ENCODE measurements at regions not wholly inside any gene's neighbourhood (a gene's known extent, or its start where the extent isn't known, plus 50 kb on each side); places are given as distances from the start of the nearest gene placed in this dataset.

DNA sequence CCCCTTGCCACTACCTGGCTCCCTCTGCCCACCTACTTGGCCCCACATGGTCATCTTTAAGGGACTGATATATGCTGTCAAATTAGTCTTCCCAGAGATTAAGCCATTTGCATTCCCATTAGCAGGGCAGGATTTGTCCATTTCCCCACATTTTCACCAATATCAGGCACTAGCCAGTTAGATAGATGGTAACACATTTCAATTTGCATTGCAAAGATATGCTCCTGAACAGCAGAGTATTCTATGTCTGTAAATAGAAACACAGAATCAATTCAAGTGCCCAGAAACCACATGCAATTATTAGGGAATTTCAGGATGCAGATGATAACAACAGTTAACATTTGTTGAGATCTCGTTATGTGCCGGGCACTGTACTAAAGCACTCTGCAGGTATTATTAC lies 92.6 kb upstream of the IL12B start:
- DNase-seq: no peak

DNA sequence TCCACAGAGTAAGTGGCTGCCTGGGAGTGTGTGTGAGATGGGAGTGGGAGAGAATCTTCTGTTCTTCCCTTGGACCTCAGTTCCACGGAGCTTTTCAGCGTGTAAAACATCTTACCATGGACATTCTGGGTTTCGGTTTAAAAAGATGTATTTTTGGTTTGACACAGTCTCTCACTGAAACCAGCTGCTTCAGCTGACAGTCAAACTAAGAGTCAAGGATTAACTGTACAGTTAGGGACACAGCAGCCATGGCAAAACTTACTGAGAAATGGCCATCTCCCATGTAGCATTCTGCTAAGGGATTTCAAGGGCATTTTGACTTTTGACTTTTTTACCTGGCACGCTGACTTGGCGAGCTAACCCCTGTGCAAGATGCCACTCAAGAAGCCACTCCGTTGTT lies 93.8 kb upstream of the IL12B start:
- peak; percentile 36 for DNase-seq

DNA sequence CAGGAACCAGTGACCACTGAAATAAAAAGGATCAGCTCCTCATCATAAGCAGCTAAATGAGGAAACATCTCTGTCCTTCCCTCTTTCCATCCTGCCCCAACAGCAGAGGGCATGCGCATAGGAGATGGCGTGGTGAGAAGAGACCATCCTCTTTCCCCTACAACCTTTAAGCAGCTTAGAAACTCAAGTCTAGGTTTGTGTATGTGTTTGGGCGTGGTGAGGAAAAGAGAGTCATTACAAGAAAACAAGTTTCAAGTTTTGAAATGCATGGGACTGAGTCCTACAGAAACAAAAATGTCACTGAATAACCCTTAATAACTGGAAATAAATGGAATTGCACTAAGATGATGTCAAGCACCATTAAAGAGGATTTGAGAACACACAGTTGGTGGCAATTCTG lies 96.4 kb upstream of the IL12B start:
- peak; percentile 62 for DNase-seq

DNA sequence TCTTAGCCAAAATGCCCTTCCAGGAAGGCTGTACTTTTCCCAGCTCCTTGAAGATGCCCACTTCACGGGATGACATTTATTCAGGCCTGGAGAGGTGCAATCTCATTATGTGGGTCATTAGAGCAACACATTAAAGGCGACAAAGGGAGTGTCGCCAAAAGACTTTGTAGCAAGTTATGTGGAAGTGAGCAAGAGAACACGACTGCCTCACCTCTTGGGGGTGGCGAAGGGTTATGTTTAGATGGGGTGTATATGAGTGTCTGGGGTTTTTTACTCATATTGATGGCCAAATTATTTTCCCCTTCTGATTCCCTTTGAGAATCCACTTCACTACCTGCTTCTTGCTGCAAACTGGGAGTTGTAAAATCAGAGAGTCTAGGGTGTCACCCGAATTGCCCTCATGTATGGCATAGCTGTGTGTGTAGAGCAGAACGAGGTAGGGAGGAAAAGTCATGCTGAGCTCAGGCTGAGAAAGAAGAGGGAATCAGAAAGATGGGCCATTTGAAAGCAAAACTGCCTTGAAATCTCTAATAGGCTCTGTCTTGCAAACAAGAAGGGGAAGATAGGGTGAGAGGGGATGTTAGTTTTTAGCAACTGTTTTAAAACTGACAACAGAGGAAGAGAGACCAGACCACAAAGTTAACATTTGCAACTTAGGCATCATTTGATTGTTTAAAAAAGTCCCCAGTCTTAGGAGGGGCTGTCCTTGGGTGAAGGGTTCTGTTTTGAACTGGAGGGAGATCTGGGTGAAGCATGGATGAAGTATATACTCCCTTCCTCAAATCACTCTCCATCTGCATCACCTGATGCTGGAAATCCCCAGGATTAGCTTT lies 97.1 kb upstream of the IL12B start:
- DNase-seq: peak; percentile 39

DNA sequence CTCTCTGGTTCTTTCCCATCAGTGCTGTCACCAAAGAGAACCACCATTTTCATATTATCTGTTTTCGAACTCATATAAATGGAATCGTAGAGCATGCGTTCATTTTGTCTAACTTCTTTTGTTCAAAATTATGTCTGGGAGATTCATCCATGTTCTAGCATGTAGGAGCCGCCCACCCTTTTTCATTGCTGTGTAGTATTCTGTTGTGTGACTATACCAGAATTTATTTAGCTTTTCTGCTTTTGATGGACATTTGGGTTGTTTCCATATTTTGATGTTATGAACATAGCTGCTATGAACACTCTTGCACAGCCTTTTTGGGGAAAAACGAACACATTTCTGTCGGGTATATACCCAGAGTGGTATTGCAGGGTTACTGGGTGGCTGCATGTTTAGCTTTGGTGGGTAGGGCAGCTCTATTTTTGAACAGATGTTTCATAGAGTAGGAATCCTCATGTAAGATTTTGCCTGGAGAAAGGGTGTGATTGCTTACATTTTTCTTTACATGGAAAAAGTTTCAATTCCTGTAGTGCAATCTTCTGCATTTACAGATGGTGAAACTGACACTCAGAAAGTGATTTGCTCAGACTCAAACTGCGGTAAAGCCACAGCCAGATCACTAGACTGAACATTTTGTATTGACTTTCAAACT lies 100.2 kb upstream of the IL12B start:
- no peak for DNase-seq

DNA sequence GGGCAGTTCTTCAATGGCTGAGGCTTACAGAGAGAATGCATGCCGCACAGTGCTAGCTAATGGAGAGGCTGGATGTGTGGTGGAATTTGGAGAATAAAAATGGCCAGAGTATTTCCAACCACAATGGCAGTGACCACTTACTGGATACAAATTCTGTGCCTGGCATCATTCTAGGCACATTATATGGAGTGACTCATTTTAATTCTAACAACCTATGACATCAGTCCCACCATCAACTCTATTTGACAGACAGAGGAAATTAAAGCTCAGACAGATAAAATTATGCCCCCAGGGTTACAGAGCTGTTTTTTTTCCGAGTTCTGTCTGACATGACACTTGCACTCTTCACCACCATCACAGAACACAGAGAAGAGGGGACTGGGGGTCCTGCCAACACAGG lies 105.6 kb upstream of the IL12B start:
- no peak for DNase-seq

DNA sequence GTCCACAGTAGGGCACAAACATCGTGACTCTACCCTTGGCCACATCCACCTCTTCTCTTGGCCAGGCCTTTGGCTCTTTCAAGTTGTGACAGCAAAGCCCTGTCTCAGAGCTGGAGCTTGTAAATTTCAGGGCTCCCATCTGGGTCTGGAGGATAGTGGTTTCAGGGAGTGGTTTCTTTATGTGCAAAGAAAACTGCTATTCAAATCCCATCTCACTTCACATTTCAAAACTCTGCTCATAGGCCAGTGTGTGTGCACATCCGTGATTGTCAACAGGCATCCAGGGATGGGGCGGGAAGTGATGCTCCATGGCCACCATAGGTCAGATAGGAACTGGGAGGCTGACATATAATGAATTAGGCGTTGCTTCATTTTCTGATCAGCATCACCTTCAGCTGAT lies 107.8 kb upstream of the IL12B start:
- DNase-seq: no peak

DNA sequence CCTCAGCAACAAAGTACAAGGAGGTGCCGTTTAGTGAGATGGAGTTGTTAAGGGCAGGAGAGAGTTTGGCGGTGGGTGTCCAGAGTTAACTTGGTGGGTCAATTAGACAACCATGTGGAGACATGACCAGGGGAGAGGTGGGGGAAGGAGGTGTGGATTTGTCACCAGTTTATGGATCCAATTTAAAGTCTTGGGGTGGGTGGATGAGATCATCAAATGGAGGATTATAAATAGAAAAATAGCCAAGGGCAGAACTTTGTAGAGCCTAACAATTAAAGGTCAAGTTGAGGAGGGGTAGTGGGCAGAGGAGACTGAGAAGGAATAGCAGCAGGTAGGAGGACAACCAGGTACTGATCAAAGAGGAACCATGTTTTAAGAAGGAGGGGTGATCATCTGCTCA lies 108.7 kb upstream of the IL12B start:
- no peak for DNase-seq

DNA sequence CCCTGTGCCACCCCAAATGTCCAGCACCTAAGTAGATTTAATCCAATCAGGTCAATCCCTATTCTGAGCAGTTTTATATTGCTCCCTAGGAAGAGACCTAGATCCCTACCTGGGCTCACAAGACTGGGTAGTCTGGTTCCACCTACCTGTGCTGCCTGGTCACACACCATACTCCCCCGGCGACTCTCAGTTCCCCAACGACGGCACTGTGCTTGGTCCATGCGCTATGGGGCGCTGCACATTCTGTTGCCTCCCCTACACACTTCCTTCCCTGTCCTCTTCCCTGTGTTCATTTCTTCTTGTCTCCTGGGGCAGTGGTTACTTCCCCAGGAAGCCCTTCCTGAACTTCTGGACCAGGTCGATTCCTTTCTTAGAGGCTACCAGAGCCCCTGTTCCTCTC lies 109.9 kb upstream of the IL12B start:
- no peak for DNase-seq

DNA sequence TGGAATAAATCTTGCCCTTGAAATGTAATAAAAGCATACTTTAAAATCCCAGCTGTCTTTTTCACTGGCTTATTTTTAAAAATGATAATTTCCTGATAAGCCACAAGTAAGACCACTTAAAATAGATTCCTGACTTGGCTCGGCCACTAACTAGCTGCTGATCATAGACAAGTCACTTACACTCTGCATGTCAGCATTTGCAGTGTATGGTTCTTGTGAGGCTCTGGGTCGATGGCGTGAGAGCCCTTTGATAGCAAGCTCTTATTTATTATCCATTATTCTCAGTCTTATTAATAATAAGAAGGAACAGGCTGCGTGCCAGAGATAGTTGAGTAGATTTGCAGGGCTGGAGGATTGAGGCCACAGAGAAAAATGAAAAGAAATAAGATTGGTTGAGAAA lies 110.7 kb upstream of the IL12B start:
- no peak for DNase-seq

DNA sequence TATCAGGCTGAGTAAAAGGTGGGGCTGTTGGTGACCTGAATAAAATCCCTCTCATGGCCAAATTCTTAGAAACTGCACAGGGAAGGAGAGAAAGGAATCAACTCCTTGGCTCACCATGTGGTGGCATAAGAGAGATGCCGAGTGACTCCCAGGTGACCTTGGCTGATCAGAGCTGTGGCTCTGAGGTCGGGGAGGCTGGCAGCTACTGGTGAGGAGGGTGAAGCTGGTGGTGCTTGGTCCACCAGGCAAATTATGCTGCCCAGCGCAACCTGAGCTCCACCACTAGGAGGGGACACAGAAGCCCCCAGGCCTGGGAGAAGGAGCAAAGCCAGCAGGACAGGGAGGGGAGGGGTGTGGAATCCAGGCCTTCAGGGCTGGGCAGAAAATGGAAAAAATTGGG lies 111.2 kb upstream of the IL12B start:
- no peak for DNase-seq

DNA sequence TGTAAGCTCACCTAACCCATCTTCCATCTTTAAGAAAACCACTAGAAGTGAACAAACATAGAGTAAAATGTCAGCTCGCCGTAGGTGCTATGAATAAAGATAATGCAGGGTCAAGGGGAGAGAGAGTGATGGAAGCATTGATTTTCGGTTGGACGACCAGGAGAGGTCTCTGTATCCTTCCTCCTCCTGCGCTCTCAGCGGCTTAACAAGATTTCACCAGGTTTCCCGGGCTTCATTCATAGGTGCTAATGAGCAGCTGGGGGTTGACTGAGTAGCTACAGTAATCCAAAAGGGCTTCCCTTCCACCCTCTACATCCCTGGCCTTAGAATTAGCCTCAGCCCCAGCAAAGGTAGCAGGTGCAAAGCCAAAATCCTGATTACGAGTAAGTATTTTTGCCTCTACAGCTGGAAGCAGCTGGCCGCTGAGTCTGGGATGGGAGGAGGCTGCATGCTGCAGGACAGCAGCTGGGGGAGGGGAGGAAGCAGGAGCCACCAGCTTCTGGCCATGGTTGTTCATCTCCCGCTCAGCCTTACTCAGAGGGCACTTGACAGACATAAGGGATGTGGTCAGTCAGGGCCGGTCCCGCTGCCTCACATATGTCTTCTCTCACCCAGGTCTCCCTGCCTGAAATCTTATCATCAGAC lies 112.0 kb upstream of the IL12B start:
- DNase-seq: no peak

DNA sequence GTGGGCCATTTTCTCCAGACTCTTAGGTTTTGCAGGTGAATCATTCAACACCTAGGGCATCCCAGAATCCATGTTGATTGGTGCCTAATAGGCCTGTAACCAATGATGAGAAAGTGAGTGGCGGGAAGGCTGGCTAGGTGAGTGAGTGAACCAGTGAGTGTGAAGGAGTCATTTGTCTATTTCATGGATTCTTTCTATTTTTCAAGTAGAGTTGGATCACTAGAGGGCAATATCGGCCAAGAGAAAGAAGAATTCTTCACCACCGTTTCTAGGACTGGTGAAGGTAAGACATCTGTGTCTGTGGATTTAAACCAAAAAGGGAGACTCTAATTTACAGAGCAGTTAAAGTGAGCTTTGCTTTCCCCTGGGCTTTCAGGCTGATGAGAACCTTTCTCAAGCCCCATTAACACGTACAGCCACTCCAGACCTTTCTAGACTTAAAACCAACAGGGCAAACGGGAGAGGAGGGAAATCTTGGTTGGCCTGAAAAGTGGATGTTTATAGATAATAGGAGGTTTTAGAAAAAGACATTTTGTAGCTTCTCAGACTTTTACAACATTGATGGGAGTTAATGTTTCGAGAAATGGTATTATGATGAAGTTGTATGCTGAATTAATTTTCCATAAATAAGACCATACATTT lies 114.3 kb upstream of the IL12B start:
- peak; percentile 47 for DNase-seq

DNA sequence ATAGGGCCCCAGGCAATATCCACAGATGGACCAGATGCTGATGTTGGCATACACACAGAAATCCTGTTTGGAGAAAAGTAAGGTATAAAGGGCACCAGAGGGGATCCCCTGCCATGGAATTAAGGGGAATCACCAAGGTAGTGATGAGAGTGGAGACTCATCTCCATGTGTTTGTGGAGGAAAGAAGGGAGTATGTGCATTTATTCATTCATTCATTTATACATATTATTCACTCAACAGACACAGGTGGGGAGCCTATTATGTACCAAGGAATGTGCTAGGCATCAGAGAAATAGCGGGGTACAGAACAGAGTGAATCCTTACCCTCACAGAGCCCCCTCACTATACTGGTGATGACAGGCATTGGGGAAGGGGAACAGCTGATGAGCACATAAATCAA lies 116.8 kb upstream of the IL12B start:
- DNase-seq: no peak

DNA sequence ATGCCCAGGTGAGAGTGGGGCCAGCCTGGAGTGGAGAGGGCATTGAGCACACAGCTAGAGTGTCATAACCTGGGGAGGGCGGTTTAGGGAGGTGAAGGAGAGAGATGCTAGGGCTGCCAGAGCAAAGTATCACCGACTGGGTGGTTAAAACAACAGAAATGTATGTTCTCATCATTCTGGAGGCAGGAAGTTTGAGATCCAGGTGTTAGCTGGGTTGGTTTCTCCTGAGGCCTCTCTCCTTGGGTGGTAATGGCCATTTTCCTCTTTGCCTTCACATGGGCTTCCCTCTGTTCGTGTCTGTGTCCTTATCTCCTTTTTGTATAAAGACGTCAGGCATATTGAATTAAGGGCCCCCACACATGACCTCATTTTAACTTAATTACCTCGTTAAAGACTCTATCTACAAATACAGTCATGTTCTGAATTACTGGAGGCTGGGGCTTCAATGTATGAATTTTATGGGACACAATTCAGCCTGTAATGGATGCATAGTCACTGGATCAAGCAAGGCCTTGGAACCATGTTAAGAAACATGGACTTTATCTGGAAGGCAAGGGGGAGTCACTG lies 118.6 kb upstream of the IL12B start:
- DNase-seq: no peak

DNA sequence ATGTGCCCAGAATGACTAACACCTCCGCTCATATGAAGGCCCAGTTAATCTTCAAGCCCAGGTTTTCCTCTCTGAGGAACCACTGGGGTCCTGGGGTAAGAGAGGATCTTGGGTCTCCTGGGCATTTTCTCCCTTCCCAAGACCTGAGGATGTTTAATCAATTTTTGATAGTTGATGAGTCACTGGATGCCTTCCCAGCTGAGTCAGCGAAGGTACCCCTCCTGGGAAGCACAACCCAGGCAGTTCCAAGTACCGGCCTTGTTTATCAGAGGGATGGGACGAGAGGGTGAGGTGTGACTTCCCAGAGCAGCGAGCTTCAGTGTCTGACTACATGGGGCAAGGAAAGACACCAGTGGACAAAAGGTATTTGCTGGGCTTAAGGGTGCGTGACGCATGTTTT lies 119.6 kb upstream of the IL12B start:
- DNase-seq: no peak

DNA sequence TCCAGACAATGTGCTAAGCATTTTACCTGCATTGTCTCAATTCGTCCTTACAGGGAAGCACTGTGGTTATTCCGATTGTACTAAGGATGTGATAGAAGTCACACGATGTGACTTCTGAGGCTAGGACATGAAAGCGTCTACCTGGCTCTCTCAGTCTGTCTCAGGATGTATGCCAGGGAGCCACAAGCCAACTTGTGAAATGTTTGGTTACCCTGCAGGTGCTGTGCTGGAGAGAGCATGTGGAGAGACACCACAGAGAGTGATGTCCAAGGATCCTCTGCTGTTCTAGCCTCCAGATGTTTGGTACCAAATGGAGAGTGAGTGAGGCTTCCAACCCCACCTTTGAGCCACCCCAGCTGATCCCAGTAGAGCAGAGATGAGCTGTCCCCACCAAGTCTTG lies 120.1 kb upstream of the IL12B start:
- DNase-seq: no peak

DNA sequence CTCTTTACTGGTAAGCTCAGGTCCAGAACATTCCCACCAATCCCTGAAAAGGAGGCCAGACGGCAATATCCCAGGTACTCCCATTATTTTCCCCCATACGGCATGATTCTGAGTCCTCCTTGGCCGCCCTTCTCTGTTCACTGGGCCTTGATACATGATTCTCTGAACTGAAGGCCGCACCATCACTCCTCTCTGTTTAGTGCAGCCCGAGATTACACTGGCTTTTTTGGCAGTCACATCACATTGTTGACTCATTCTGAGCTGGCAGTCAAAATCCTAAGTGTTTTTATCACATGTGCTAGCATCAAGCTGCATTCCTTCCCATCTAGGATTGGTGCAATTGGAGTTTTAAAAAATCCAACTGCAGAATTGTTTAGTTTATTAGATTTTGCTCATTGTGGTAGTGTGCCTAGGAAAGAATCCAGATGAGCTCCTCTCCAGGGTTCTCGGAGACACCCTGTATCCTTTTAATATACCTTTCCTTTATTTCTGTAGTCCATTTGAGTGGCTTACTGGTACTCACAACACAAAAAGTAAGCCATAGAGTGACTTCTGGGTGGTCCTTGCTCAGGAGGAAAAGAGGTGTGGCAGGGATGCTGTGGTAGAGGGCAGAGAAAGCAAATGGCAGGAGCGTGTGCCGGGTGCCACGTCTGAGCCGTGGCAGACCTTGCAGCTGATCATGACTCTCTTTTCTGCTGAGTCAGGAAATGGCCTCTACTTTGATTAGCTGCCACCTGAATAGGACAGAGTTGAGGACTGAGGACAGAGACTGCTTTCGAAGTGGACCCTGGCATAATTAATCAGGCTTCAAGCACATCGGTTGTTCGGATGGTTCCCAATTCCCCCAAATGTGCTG lies 121.1 kb upstream of the IL12B start:
- DNase-seq: no peak

DNA sequence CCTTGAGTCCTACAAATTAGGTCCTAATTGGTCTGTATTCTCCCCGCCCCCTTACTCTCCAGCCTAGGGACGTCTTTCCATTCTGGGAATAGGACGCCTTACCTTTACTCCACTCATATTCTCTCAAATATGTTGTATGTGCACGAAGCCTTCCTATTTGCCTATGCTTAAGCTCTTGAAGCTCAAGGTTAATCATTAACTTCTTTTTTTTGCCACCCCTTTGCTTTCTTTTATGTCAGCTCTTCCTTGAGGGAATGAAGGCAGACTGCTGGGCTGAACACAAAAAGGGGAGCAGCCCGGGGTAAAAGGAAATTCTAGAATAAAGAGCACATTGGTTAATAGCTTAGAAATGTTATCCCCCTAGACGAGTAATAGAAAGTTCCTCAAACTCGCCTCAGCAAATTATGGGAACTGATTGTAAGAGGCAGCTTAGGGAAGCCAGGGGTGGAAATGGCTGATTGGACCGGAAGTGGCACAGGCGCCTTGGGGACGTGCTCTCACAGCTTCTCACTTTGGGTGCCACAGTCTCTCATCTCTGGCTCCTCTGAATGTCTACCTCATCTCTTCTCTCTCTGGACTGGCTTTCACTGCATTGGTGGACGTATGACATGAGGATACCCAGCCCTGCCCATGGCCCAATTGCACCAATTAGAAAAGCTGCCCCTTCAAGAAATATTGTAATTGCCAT lies 122.3 kb upstream of the IL12B start:
- DNase-seq: no peak

DNA sequence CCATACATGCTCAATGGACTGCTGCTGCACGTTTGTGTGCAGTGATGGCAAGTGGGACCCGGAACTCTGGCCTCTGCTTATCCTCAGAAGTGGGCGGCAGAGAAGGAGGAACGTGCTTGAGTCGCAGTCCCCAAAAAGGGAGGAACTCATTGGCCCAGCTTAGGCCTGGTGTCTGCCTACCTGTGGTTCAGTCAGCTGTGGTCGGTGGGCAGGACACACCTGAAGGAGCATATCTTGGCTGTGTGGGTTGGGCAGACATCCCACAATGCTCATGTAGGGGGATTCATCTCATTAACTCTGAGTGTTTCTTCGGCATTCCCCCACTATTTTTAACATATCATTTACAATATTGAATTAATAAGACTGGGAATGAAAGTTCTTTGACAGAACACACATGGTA lies 122.9 kb upstream of the IL12B start:
- DNase-seq: no peak

DNA sequence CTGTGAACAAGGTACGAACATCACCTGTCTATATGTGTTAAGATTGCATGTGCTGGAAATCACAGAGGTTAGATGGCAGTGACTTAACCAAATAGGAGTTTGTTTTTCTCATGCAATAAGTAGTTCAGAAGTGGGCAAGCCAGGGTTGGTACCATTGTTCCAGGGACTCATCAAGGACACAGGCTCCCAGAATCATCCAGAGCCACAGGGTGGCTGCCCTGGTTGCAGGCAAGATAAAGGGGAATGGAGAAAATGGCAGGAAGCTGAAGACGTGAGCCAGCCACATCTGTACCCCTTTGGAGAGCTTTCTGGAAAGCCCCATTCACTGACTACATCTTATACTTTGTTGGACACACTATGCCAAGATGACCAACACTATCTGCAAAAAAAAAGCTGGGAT lies 126.0 kb upstream of the IL12B start:
- no peak for DNase-seq
